PC-3 (cell line): ENCODE measurements at regions not wholly inside any gene's neighbourhood (a gene's known extent, or its start where the extent isn't known, plus 50 kb on each side); places are given as distances from the start of the nearest gene placed in this dataset.

ENCODE experiments used
- CTCF ChIP-seq: fragments of 300-600 bp; sonication (generic); conservative IDR thresholded peaks from 2 replicates; pipeline ENCODE4 v1.5.1; 2017; ENCODE audit warnings: antibody characterized with exemption, low read depth, mild to moderate bottlenecking, low read length
- EZH2 ChIP-seq: fragments of 300-600 bp; sonication (generic); IDR thresholded peaks from one replicate; pipeline ENCODE4 v1.6.1; 2017; ENCODE audit warnings: antibody characterized with exemption, mild to moderate bottlenecking, low read length; ENCODE audit not compliant: unreplicated experiment
- EZH2phosphoT487 ChIP-seq: fragments of 300-600 bp; sonication (generic); IDR thresholded peaks from 2 replicates; pipeline ENCODE4 v1.6.1; 2018; ENCODE audit warnings: mild to moderate bottlenecking, antibody characterized with exemption, low read length, borderline replicate concordance

- TF ChIP-seq CTCF, result no peak
- TF ChIP-seq EZH2, result no peak
- TF ChIP-seq EZH2phosphoT487, result no peak
Measured at GRCh38 chr6:105929626-105930025, 156.5 kb upstream of the PRDM1 start.
